GM23338 (cell line): ENCODE measurements at regions not wholly inside any gene's neighbourhood (a gene's known extent, or its start where the extent isn't known, plus 50 kb on each side); places are given as distances from the start of the nearest gene placed in this dataset.
A peak's percentile ranks its signal among the peaks of the same experiment; 100 is the strongest.

ENCODE experiments used
- ATAC-seq: fragments of 200-7000 bp; cut with Tn5 transposase; 3 replicates; pipeline ENCODE4 v1.9.1; 2020
- DNase-seq: peaks from one replicate; pipeline ENCODE4 v3.0.0-alpha.2; 2015; ENCODE audit warnings: low spot score
- H2AFZ ChIP-seq: fragments of 200-600 bp; sonication (generic); 2 replicates; pipeline ENCODE4 v1.8.0; 2016; ENCODE audit warnings: antibody characterized with exemption, mild to moderate bottlenecking, moderate library complexity
- H3F3A ChIP-seq: fragments of 200-600 bp; sonication (generic); replicated peaks from 2 replicates; pipeline ENCODE4 v1.8.0; 2017; ENCODE audit warnings: antibody characterized with exemption, mixed run types, low read depth
- H3K27ac ChIP-seq: fragments of 200-600 bp; sonication (generic); 2 replicates; pipeline ENCODE4 v1.6.1; 2016; ENCODE audit warnings: low read depth
- H3K27me3 ChIP-seq: fragments of 200-600 bp; sonication (generic); 2 replicates; pipeline ENCODE4 v1.8.0; 2016; ENCODE audit warnings: mild to moderate bottlenecking, mixed run types, moderate library complexity; ENCODE audit not compliant: insufficient read depth
- H3K36me3 ChIP-seq: fragments of 200-600 bp; sonication (generic); 2 replicates; pipeline ENCODE4 v1.8.0; 2016; ENCODE audit warnings: mild to moderate bottlenecking; ENCODE audit not compliant: insufficient read depth
- H3K4me1 ChIP-seq: fragments of 200-600 bp; sonication (generic); 2 replicates; pipeline ENCODE4 v1.8.0; 2016; ENCODE audit warnings: mild to moderate bottlenecking, moderate library complexity; ENCODE audit not compliant: insufficient read depth
- H3K4me2 ChIP-seq: fragments of 200-600 bp; sonication (generic); 2 replicates; pipeline ENCODE4 v1.7.1; 2017; ENCODE audit warnings: mixed run types
- H3K4me3 ChIP-seq: fragments of 200-600 bp; sonication (generic); 2 replicates; pipeline ENCODE4 v1.6.1; 2016; ENCODE audit warnings: mixed run types
- H3K79me2 ChIP-seq: fragments of 200-600 bp; sonication (generic); replicated peaks from 2 replicates; pipeline ENCODE4 v1.8.0; 2017; ENCODE audit warnings: mild to moderate bottlenecking; ENCODE audit not compliant: insufficient read depth
- H3K9me2 ChIP-seq: fragments of 200-600 bp; sonication (generic); 2 replicates; pipeline ENCODE4 v1.8.0; 2017; ENCODE audit not compliant: insufficient read depth
- H4K20me1 ChIP-seq: fragments of 200-600 bp; sonication (generic); replicated peaks from 2 replicates; pipeline ENCODE4 v1.8.0; 2017; ENCODE audit warnings: mild to moderate bottlenecking; ENCODE audit not compliant: insufficient read depth
- H3K27ac Mint-ChIP-seq: 2 replicates; pipeline ENCODE4 v1.8.0; 2020; ENCODE audit warnings: inconsistent platforms, mild to moderate bottlenecking, moderate library complexity, mixed read lengths
- H3K27me3 Mint-ChIP-seq: 3 replicates; pipeline ENCODE4 v1.8.0; 2022; ENCODE audit warnings: low read depth, mild to moderate bottlenecking, moderate library complexity, mixed read lengths, inconsistent platforms; ENCODE audit not compliant: insufficient read depth, poor library complexity
- H3K36me3 Mint-ChIP-seq: 3 replicates; pipeline ENCODE4 v1.8.0; 2021; ENCODE audit warnings: low read depth, mild to moderate bottlenecking, inconsistent platforms, moderate library complexity, mixed read lengths
- H3K4me1 Mint-ChIP-seq: 3 replicates; pipeline ENCODE4 v1.8.0; 2020; ENCODE audit warnings: mild to moderate bottlenecking, inconsistent platforms, mixed read lengths
- H3K4me3 Mint-ChIP-seq: 3 replicates; pipeline ENCODE4 v1.8.0; 2021; ENCODE audit warnings: moderate library complexity, mild to moderate bottlenecking, inconsistent platforms, mixed read lengths
- H3K9me3 Mint-ChIP-seq: 3 replicates; pipeline ENCODE4 v1.8.0; 2020; ENCODE audit warnings: moderate library complexity, mild to moderate bottlenecking, inconsistent platforms, mixed read lengths
- EZH2phosphoT487 ChIP-seq: fragments of 200-600 bp; sonication (generic); IDR thresholded peaks from one replicate; pipeline ENCODE4 v1.8.1; 2018; ENCODE audit warnings: antibody characterized with exemption; ENCODE audit not compliant: unreplicated experiment
- JUNB ChIP-seq: IDR thresholded peaks from one replicate; pipeline ENCODE4 v1.6.1; 2016; ENCODE audit warnings: antibody characterized with exemption; ENCODE audit not compliant: unreplicated experiment
- NANOG ChIP-seq: IDR thresholded peaks from 2 replicates; pipeline ENCODE4 v1.6.1; 2016; ENCODE audit warnings: antibody characterized with exemption, borderline replicate concordance
- POLR2AphosphoS5 ChIP-seq: IDR thresholded peaks from 2 replicates; pipeline ENCODE4 v1.6.1; 2016; ENCODE audit warnings: antibody characterized with exemption, low read depth
- STAT1 ChIP-seq: IDR thresholded peaks from one replicate; pipeline ENCODE4 v1.6.1; 2016; ENCODE audit warnings: antibody characterized with exemption; ENCODE audit not compliant: unreplicated experiment
- ZNF114 ChIP-seq: fragments of 250-450 bp; sonication (Bioruptor Pico); IDR thresholded peaks from 2 replicates; pipeline ENCODE4 v1.5.0; 2020; ENCODE audit warnings: mild to moderate bottlenecking, moderate library complexity
- TF ChIP-seq, protein P1 (sequence below): fragments of 250-450 bp; sonication (Bioruptor Pico); IDR thresholded peaks from 2 replicates; pipeline ENCODE4 v1.5.0; 2020; ENCODE audit warnings: mild to moderate bottlenecking, moderate library complexity
- TF ChIP-seq, protein P2 (sequence below): IDR thresholded peaks from 2 replicates; pipeline ENCODE4 v1.6.1; 2016; ENCODE audit warnings: antibody characterized with exemption
- TF ChIP-seq, protein P3 (sequence below), 2 experiments: fragments of 200-600 bp in 1 of 2; sonication (generic) in 1 of 2; conservative IDR thresholded peaks; 2 replicates each; pipeline versions ENCODE4 v1.5.1 to v1.6.1; 2016 to 2017; ENCODE audit warnings: antibody characterized with exemption in 2 of 2, low read depth in 2 of 2, mild to moderate bottlenecking in 2 of 2, moderate library complexity in 1 of 2
- TF ChIP-seq, protein P4 (sequence below): IDR thresholded peaks from one replicate; pipeline ENCODE4 v1.6.1; 2018; ENCODE audit warnings: antibody characterized with exemption; ENCODE audit not compliant: unreplicated experiment

DNA sequence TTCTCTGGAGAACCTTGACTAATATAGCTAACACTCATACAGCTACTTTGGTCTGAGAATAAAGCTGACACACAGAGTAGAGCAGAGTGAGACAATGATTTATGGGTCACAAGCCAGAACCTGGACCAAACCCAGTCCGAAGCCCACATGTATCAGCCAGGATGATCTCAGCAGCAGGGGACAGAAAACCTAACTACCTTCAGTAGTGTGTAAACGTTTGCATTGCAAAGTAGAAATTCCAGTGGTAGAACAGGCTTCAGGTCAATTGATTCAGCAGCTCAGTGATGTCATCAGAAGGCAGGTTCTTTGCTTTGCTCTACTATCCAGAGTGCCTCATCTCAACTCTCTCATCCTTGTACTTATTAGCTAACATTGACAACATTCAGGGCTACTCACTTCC is 62.5 kb upstream of the PALS2 start:
- H2AFZ ChIP-seq: 0 out of 2 replicates have a peak overlapping the region, but pooled peaks have one; percentile 77
- ATAC-seq: no peak
- H3K4me1 Mint-ChIP-seq: peaks cover 14% of the 10 kb centered on the region
- no peak overlapping the region for H3K4me3 ChIP-seq
- H3K4me2 ChIP-seq: no peak overlapping the region
- H3K27ac Mint-ChIP-seq: no peak overlapping the region
- H3K9me2 ChIP-seq: no peaks in the 10 kb centered on the region; the same call in 1 of the 2 replicates
- H3K4me3 Mint-ChIP-seq: no peak overlapping the region
- no peaks in the 10 kb centered on the region for H3K79me2 ChIP-seq
- H4K20me1 ChIP-seq: no peaks in the 10 kb centered on the region
- no peak overlapping the region for H3K27ac ChIP-seq
- H3K27me3 ChIP-seq: no peaks in the 10 kb centered on the region
- peaks cover 6% of the 10 kb centered on the region; the same call in 2 of the 3 replicates for H3K9me3 Mint-ChIP-seq
- H3K27me3 Mint-ChIP-seq: no peaks in the 10 kb centered on the region
- peaks cover 5% of the 10 kb centered on the region; the same call in 1 of the 2 replicates for H3F3A ChIP-seq
- no peak for TF ChIP-seq EZH2phosphoT487
- no peak for TF ChIP-seq ZNF114 (CRISPR knock-in tag)
- no peak for DNase-seq
- peaks cover 10% of the 10 kb centered on the region for H3K4me1 ChIP-seq
- H3K36me3 Mint-ChIP-seq: peaks cover 6% of the 10 kb centered on the region; the same call in 2 of the 3 replicates
- no peaks in the 10 kb centered on the region for H3K36me3 ChIP-seq

DNA sequence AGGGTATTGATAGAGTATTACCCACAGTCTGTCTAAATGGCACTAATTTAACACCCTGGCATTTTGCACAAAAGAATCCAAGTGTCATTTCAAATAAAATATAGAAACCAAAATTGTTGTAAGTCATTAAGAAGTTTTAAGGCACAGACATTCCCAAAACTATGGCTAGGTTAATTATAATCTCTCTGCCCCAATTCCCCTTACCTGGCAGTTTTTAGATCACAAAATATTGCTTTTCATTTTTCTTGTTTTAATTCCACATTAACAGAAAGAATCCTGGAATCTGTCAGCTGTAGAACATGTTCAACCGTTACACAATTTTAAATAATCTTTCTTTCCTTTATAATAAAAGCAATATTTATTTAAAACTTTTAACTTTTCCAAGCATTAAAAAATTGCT is 56.1 kb upstream of the PALS2 start:
- ATAC-seq: no peak
- TF ChIP-seq POLR2AphosphoS5 (no peak), JUNB (no peak), NANOG (no peak), STAT1 (no peak)
- TF ChIP-seq, protein P1, sequence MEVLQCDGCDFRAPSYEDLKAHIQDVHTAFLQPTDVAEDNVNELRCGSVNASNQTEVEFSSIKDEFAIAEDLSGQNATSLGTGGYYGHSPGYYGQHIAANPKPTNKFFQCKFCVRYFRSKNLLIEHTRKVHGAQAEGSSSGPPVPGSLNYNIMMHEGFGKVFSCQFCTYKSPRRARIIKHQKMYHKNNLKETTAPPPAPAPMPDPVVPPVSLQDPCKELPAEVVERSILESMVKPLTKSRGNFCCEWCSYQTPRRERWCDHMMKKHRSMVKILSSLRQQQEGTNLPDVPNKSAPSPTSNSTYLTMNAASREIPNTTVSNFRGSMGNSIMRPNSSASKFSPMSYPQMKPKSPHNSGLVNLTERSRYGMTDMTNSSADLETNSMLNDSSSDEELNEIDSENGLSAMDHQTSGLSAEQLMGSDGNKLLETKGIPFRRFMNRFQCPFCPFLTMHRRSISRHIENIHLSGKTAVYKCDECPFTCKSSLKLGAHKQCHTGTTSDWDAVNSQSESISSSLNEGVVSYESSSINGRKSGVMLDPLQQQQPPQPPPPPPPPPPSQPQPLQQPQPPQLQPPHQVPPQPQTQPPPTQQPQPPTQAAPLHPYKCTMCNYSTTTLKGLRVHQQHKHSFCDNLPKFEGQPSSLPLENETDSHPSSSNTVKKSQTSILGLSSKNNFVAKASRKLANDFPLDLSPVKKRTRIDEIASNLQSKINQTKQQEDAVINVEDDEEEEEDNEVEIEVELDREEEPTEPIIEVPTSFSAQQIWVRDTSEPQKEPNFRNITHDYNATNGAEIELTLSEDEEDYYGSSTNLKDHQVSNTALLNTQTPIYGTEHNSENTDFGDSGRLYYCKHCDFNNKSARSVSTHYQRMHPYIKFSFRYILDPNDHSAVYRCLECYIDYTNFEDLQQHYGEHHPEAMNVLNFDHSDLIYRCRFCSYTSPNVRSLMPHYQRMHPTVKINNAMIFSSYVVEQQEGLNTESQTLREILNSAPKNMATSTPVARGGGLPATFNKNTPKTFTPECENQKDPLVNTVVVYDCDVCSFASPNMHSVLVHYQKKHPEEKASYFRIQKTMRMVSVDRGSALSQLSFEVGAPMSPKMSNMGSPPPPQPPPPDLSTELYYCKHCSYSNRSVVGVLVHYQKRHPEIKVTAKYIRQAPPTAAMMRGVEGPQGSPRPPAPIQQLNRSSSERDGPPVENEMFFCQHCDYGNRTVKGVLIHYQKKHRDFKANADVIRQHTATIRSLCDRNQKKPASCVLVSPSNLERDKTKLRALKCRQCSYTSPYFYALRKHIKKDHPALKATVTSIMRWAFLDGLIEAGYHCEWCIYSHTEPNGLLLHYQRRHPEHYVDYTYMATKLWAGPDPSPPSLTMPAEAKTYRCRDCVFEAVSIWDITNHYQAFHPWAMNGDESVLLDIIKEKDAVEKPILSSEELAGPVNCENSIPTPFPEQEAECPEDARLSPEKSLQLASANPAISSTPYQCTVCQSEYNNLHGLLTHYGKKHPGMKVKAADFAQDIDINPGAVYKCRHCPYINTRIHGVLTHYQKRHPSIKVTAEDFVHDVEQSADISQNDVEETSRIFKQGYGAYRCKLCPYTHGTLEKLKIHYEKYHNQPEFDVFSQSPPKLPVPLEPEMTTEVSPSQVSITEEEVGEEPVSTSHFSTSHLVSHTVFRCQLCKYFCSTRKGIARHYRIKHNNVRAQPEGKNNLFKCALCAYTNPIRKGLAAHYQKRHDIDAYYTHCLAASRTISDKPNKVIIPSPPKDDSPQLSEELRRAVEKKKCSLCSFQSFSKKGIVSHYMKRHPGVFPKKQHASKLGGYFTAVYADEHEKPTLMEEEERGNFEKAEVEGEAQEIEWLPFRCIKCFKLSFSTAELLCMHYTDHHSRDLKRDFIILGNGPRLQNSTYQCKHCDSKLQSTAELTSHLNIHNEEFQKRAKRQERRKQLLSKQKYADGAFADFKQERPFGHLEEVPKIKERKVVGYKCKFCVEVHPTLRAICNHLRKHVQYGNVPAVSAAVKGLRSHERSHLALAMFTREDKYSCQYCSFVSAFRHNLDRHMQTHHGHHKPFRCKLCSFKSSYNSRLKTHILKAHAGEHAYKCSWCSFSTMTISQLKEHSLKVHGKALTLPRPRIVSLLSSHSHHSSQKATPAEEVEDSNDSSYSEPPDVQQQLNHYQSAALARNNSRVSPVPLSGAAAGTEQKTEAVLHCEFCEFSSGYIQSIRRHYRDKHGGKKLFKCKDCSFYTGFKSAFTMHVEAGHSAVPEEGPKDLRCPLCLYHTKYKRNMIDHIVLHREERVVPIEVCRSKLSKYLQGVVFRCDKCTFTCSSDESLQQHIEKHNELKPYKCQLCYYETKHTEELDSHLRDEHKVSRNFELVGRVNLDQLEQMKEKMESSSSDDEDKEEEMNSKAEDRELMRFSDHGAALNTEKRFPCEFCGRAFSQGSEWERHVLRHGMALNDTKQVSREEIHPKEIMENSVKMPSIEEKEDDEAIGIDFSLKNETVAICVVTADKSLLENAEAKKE (CRISPR knock-in tag): no peak
- TF ChIP-seq, protein P2, sequence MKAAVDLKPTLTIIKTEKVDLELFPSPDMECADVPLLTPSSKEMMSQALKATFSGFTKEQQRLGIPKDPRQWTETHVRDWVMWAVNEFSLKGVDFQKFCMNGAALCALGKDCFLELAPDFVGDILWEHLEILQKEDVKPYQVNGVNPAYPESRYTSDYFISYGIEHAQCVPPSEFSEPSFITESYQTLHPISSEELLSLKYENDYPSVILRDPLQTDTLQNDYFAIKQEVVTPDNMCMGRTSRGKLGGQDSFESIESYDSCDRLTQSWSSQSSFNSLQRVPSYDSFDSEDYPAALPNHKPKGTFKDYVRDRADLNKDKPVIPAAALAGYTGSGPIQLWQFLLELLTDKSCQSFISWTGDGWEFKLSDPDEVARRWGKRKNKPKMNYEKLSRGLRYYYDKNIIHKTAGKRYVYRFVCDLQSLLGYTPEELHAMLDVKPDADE: no peak
- TF ChIP-seq, protein P3, sequence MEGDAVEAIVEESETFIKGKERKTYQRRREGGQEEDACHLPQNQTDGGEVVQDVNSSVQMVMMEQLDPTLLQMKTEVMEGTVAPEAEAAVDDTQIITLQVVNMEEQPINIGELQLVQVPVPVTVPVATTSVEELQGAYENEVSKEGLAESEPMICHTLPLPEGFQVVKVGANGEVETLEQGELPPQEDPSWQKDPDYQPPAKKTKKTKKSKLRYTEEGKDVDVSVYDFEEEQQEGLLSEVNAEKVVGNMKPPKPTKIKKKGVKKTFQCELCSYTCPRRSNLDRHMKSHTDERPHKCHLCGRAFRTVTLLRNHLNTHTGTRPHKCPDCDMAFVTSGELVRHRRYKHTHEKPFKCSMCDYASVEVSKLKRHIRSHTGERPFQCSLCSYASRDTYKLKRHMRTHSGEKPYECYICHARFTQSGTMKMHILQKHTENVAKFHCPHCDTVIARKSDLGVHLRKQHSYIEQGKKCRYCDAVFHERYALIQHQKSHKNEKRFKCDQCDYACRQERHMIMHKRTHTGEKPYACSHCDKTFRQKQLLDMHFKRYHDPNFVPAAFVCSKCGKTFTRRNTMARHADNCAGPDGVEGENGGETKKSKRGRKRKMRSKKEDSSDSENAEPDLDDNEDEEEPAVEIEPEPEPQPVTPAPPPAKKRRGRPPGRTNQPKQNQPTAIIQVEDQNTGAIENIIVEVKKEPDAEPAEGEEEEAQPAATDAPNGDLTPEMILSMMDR (conservative IDR thresholded peaks at IDR 0.05; ENCODE audit: low read depth in 2 of 2): no peak
- TF ChIP-seq, protein P4, sequence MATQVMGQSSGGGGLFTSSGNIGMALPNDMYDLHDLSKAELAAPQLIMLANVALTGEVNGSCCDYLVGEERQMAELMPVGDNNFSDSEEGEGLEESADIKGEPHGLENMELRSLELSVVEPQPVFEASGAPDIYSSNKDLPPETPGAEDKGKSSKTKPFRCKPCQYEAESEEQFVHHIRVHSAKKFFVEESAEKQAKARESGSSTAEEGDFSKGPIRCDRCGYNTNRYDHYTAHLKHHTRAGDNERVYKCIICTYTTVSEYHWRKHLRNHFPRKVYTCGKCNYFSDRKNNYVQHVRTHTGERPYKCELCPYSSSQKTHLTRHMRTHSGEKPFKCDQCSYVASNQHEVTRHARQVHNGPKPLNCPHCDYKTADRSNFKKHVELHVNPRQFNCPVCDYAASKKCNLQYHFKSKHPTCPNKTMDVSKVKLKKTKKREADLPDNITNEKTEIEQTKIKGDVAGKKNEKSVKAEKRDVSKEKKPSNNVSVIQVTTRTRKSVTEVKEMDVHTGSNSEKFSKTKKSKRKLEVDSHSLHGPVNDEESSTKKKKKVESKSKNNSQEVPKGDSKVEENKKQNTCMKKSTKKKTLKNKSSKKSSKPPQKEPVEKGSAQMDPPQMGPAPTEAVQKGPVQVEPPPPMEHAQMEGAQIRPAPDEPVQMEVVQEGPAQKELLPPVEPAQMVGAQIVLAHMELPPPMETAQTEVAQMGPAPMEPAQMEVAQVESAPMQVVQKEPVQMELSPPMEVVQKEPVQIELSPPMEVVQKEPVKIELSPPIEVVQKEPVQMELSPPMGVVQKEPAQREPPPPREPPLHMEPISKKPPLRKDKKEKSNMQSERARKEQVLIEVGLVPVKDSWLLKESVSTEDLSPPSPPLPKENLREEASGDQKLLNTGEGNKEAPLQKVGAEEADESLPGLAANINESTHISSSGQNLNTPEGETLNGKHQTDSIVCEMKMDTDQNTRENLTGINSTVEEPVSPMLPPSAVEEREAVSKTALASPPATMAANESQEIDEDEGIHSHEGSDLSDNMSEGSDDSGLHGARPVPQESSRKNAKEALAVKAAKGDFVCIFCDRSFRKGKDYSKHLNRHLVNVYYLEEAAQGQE: no peak

More for the DNA sequence above, 56.1 kb upstream of the PALS2 start:
- Mint-ChIP-seq H3K27me3 (no peaks in the 10 kb centered on the region), H3K4me1 (peaks cover 10% of the 10 kb centered on the region), H3K36me3 (peaks cover 9% of the 10 kb centered on the region; the same call in 2 of the 3 replicates), H3K27ac (no peak overlapping the region), H3K4me3 (no peak overlapping the region), H3K9me3 (peaks cover 10% of the 10 kb centered on the region; the same call in 2 of the 3 replicates)
- DNase-seq: no peak
- no peaks in the 10 kb centered on the region for H3K9me2 ChIP-seq
- H3K4me1 ChIP-seq: peaks cover 19% of the 10 kb centered on the region
- H3K36me3 ChIP-seq: no peaks in the 10 kb centered on the region
- no peak overlapping the region for H3K4me3 ChIP-seq
- no peak overlapping the region for H3K4me2 ChIP-seq
- H3K27me3 ChIP-seq: no peaks in the 10 kb centered on the region
- no peaks in the 10 kb centered on the region for H4K20me1 ChIP-seq
- H2AFZ ChIP-seq: no peak overlapping the region
- H3F3A ChIP-seq: no peaks in the 10 kb centered on the region
- H3K27ac ChIP-seq: no peak overlapping the region
- no peaks in the 10 kb centered on the region for H3K79me2 ChIP-seq
